Peyer's patch (tissue), 4 donors: ENCODE measurements at regions not wholly inside any gene's neighbourhood (a gene's known extent, or its start where the extent isn't known, plus 50 kb on each side); places are given as distances from the start of the nearest gene placed in this dataset.

Experiments used
- DNase-seq, 3 donors: peaks; one replicate each; pipeline ENCODE4 v3.0.0-alpha.2; 2017 to 2019
- H3K27ac ChIP-seq, 4 donors: fragments of 200-600 bp; sonication (generic); one replicate each; pipeline ENCODE4 v1.5.1; 2016 to 2019
- H3K27me3 ChIP-seq, 2 donors: fragments of 200-600 bp; sonication (generic); one replicate each; pipeline ENCODE4 v1.5.1; 2019
- H3K36me3 ChIP-seq, 3 donors: fragments of 200-600 bp; sonication (generic); one replicate each; pipeline ENCODE4 v1.5.1; 2016 to 2019
- H3K4me1 ChIP-seq, 4 donors: fragments of 200-600 bp; sonication (generic); one replicate each; pipeline ENCODE4 v1.5.1; 2016 to 2019
- H3K4me3 ChIP-seq, 4 donors: fragments of 200-600 bp; sonication (generic); 1 replicate in 3 of 4; 2 replicates in 1 of 4; pipeline ENCODE4 v1.5.1; 2016 to 2019; ENCODE audit warnings: mild to moderate bottlenecking in 1 of 4
- H3K9me3 ChIP-seq, 4 donors: fragments of 200-600 bp; sonication (generic); one replicate each; pipeline ENCODE4 v1.5.1; 2016 to 2019; ENCODE audit warnings: mild to moderate bottlenecking in 1 of 4
- POLR2A ChIP-seq, 2 donors: fragments of 450-650 bp; IDR thresholded peaks; one replicate each; pipeline ENCODE4 v1.5.1; 2017; ENCODE audit warnings: antibody characterized with exemption in 2 of 2, mild to moderate bottlenecking in 2 of 2, moderate library complexity in 2 of 2
- TF ChIP-seq, protein P1 (sequence below), 6 experiments: fragments of 450-650 bp in 4 of 6; fragments of 200-600 bp in 2 of 6; sonication (generic) in 1 of 6; IDR thresholded peaks; one replicate each; pipeline ENCODE4 v1.5.1; 2017 to 2019; ENCODE audit warnings: antibody characterized with exemption in 6 of 6, mild to moderate bottlenecking in 3 of 6, moderate library complexity in 1 of 6

DNA sequence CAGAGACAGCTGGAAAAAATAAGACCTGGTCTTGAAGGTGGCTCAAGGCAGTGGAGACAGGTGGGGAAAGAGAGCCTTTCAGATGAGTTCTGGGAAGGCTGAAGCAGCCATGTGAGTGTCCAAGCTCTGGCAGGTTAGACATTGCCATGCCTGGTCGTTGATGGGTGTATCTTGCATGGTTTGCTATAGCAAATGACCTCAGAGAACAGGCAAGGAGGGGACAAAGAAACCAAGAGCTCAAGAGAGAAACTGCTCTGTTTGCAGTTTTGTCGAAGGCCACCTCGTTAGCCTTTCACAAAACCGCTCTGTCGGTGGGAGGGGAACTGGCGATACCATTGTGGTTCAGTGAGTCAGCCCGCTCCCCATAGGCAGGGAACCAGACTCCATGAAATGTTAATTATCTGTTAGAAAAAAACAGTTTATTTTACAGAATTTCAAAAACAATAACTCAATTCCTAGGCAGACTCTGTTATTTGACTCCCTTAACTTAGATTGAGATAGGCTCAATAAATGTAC, 82.8 kb upstream of the ARGLU1 start:
- Histone ChIP-seq H3K4me3 (no peak overlapping the region), H3K36me3 (no peaks in the 10 kb centered on the region), H3K27me3 (no peaks in the 10 kb centered on the region), H3K9me3 (no peaks in the 10 kb centered on the region), H3K27ac (no peak overlapping the region), H3K4me1 (peaks cover 0 to 10% (median 0%) of the 10 kb centered on the region in 4 donors)
- TF ChIP-seq, protein P1, sequence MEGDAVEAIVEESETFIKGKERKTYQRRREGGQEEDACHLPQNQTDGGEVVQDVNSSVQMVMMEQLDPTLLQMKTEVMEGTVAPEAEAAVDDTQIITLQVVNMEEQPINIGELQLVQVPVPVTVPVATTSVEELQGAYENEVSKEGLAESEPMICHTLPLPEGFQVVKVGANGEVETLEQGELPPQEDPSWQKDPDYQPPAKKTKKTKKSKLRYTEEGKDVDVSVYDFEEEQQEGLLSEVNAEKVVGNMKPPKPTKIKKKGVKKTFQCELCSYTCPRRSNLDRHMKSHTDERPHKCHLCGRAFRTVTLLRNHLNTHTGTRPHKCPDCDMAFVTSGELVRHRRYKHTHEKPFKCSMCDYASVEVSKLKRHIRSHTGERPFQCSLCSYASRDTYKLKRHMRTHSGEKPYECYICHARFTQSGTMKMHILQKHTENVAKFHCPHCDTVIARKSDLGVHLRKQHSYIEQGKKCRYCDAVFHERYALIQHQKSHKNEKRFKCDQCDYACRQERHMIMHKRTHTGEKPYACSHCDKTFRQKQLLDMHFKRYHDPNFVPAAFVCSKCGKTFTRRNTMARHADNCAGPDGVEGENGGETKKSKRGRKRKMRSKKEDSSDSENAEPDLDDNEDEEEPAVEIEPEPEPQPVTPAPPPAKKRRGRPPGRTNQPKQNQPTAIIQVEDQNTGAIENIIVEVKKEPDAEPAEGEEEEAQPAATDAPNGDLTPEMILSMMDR (IDR thresholded peaks at IDR 0.05) = no peak
- TF ChIP-seq POLR2A (IDR thresholded peaks at IDR 0.05) = no peak
- no peak for DNase-seq

DNA sequence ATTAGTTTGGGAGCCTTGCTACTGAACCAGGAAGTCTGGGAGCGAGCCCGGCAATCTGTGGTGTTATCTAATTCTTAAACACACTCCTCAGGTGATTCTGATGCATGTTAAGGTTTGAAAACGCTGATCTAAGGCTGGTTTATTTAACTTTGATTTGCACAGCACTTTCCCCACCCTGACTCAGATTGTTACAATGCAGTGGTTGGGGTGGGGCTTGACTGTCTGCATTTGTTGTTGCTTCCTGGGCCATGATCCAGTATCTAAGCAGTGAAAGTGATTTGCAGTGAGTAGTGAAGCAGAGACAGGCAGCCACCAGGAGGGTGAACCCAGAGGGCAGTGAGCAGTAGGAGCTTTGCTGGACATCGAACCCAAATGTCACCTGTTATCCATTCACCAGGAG, 81.6 kb upstream of the ARGLU1 start:
- Histone ChIP-seq H3K9me3 (no peaks in the 10 kb centered on the region), H3K27me3 (no peaks in the 10 kb centered on the region), H3K36me3 (no peaks in the 10 kb centered on the region), H3K4me3 (no peak overlapping the region), H3K4me1 (peaks cover 0 to 10% (median 0%) of the 10 kb centered on the region in 4 donors), H3K27ac (peak overlapping the region in 1 of 4 donors; percentile 55)
- DNase-seq = peak in 1 of 3 donors; percentile 58
- TF ChIP-seq POLR2A (IDR thresholded peaks at IDR 0.05) = no peak
- TF ChIP-seq, protein P1 (IDR thresholded peaks at IDR 0.05) = peak in 3 of 6 experiments; percentile 20 to 34 (median 29)

DNA sequence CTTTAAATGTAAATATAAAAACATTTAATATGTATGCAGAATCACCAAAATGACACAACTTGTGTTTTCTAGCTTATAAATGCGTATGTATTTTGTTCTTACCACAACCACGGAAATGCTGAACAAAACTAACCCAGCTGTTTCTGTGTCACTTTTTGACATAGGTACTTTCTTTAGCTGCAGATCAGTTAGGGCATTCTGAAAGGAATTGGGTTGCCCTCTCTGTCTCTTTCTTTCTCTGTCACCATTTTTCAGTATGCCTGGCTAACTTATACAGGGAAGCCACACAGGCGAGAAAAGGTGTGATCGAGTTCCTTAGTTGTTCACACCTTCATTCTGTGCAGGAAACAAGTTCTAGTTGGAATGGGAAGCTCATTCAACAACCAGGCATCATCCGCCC, 72.6 kb upstream of the ARGLU1 start:
- H3K9me3 ChIP-seq = no peaks in the 10 kb centered on the region
- H3K4me1 ChIP-seq = no peaks in the 10 kb centered on the region
- no peak for DNase-seq
- H3K27ac ChIP-seq = no peak overlapping the region
- H3K4me3 ChIP-seq = no peak overlapping the region
- TF ChIP-seq, protein P1 (IDR thresholded peaks at IDR 0.05) = no peak
- TF ChIP-seq POLR2A (IDR thresholded peaks at IDR 0.05) = no peak
- H3K27me3 ChIP-seq = no peaks in the 10 kb centered on the region
- H3K36me3 ChIP-seq = no peaks in the 10 kb centered on the region

DNA sequence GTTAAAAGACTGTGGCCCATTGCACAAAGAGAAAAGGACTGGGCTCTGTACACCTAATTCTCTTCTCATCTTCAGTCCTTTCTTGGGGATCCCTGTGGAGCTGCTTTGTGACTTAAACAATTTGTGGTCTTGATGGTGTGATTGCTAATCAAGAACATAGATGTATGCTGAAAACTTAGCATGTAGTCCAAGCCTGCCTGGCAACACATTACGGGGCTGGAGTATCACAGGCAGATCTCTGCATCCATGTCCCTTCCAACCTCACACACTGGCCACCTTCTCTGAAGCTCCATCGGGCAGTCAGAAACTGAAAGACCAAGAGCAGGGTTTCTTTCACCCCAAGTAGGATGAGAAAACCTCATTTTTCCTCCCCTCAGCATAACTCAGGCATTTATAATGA, 69.6 kb upstream of the ARGLU1 start:
- no peak for DNase-seq
- Histone ChIP-seq H3K9me3 (no peaks in the 10 kb centered on the region), H3K36me3 (no peaks in the 10 kb centered on the region), H3K27me3 (no peaks in the 10 kb centered on the region), H3K27ac (no peak overlapping the region), H3K4me1 (no peaks in the 10 kb centered on the region), H3K4me3 (no peak overlapping the region)
- TF ChIP-seq POLR2A (IDR thresholded peaks at IDR 0.05) = no peak
- TF ChIP-seq, protein P1 (IDR thresholded peaks at IDR 0.05) = no peak

DNA sequence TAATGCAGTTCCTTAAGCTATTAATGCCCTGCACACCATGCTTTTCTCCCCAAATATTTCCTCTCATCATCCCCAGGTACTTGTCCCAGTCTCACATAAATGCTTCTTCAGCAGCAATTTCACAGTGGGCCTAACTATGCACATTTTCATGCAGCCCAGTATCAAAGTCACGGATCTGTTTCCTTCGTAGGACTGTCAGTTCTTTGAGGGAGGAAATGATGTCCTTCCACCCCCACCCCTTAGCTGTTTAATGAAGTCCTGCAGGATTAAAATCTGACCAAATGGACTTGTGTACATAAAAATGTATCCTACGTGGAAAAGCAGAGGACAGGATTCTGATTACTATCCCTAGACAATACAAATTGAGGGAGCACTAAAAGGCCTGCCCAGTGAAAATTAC, 68.6 kb upstream of the ARGLU1 start:
- TF ChIP-seq, protein P1 (IDR thresholded peaks at IDR 0.05) = no peak
- TF ChIP-seq POLR2A (IDR thresholded peaks at IDR 0.05) = no peak
- Histone ChIP-seq H3K4me1 (no peaks in the 10 kb centered on the region), H3K27ac (no peak overlapping the region), H3K27me3 (no peaks in the 10 kb centered on the region), H3K9me3 (no peaks in the 10 kb centered on the region), H3K36me3 (no peaks in the 10 kb centered on the region), H3K4me3 (no peak overlapping the region)
- DNase-seq = no peak

DNA sequence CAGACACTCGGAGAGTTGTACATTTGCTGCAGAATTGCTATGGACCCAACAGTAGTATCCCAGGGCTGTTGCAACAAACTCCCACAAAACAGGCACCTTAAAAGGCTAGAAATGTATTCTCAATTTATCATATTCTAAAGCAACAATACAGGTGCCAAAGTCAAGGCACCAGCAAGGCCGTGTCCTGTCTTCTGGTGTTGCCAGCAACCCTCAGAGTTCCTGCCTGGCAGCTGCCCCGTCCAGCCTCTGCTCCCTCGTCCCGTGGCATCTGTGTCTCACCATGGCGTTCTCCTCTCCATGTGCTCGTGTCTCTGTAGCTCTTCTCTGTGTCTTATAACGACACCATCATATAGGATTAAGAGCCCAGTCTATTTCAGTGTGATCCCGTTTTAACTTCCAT, 67.7 kb upstream of the ARGLU1 start:
- no peaks in the 10 kb centered on the region for H3K36me3 ChIP-seq
- H3K4me1 ChIP-seq = no peaks in the 10 kb centered on the region
- TF ChIP-seq POLR2A (IDR thresholded peaks at IDR 0.05) = no peak
- TF ChIP-seq, protein P1 (IDR thresholded peaks at IDR 0.05) = no peak
- no peak for DNase-seq
- no peak overlapping the region for H3K4me3 ChIP-seq
- H3K9me3 ChIP-seq = no peaks in the 10 kb centered on the region
- H3K27ac ChIP-seq = no peak overlapping the region
- no peaks in the 10 kb centered on the region for H3K27me3 ChIP-seq
